Smooth muscle cell of the brain vasculature (primary cell): ENCODE measurements at regions not wholly inside any gene's neighbourhood (a gene's known extent, or its start where the extent isn't known, plus 50 kb on each side); places are given as distances from the start of the nearest gene placed in this dataset.
A peak's percentile ranks its signal among the peaks of the same experiment; 100 is the strongest.

Source experiments
- DNase-seq: peaks from one replicate; pipeline ENCODE4 v3.0.0-alpha.2; 2012; ENCODE audit warnings: low read depth, low spot score

DNA sequence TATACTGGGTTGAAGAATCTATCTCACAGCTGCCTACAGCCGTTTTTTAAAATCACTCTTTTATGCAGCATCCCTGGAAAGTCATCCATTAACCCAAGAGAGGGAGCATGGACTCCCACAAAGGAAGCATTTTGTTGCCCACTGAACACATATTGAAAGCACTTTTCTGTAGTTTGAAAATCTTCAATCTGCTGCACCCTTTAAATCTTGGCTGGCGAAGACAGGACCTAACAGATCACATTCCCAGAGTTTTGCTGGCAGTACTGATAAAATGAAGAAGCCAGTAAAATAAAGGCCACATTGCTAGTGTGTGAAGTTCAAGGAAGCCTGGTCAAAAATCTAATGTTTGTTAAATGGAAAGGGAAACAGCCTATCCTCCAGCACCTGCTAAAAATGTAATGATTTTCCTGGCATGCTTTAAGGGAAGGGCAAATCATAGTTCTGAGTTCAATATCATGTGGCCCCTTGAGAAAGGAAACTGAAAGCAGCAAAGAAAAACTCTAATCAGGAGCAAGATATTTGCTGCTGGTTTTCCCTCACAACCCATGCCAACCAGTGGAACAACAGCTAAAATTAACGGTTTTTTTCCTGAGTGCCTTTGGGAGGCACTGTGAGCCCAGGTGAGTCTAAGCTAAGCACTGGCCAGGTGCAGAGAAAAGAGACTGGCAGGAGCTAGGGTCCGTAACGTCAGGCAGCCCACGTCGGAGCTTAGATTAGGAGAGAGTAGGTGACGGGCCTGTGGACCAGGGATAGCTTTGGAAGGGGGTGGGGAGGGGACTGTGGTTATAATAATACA, 97.9 kb upstream of the PALS2 start:
- no peak for DNase-seq

DNA sequence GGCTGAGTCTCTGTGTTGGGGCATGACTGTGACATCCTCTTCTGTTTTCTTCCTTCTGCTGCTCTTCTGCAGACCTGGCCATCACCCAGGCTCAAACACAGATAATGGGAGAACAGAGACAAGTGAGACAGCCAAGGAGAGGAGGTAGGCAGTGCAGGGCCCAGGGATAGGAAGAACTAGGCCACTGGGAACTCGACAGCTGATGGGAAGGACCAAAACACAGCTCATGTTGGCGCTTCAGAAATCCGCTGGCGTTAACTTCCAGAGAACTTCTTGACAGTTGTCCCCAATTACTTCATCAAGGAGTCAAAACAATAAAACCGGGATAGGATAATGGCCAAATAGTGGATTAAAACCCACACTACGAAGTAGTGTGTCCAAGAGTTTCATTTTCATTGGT, 97.0 kb upstream of the PALS2 start:
- no peak for DNase-seq

DNA sequence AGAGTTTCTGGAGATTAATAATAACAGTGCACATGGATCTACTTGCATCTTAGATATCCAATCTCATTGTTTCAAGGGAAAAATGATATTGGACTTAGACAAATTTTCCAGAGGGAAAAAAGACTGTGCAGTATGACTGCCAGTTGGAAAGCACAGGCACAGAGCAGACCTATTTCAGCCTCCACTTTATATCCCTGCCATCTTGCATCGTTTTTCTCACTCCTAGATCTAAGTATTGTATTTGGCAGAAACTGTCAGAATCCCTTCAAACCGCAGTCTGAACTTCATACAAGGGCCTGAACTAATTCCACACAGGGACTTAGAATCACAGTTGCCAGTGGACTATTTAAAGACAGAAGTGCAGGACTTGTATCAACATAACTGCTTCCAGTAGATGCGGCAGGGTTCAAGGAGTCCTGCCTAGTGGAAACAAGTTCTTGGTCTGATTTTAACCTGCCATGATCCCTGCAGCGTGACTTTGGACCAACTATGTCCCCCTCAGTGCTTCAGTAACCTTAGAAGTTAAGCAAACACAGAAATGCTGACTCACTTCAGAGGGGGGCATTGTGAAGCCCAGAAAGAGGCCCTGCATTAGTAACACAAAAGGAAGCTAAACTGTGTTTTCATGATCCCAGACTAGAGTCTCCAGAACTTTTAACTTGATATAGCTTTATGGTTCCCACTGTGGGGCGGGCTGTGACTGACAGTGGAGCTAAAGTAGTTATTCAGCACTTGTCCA, 95.7 kb upstream of the PALS2 start:
- DNase-seq, result peak; percentile 97

DNA sequence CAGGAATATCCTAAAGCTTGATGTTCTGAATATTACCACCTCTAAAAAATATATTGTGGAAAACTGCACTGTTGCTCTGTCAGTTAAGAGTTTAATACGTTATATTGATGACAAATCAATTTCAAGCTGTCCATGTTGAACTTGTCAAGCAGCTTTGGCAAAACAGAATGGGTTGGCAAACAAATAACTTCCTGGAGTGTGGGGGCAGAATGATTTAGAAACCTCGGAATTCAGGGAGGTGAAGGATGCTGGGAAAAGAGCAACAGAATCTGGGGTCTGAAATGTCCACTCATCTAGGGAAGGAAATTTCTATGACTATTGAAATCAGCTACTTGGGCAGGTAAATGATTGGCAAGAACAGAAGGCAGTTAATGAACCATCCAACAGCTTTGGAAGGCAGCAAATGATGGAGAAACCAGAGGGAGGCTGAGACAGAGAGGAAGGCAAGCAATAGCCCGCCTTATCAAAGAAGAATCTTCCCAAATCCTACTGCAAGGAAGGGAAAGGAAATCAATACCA, 95.1 kb upstream of the PALS2 start:
- DNase-seq, result no peak

DNA sequence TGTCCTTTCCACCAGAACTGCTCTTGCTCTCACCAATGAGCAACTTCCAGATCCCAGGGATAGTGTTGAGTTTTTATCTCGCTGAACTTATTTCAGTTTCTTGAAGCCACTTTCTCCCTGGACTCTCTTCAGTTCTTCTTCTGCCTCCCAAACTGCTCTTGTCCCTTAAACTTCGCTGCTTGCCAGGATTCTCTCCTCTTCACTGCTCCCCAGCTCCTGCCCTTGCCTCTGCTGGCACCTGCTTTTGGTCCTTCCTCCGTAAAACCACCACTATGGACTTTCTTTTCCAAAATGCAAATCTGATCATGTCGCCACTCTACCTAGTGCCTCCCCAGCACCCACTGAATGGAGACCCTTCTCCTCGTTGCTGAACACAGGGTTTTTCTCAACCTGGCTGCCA, 92.8 kb upstream of the PALS2 start:
- DNase-seq, result no peak

DNA sequence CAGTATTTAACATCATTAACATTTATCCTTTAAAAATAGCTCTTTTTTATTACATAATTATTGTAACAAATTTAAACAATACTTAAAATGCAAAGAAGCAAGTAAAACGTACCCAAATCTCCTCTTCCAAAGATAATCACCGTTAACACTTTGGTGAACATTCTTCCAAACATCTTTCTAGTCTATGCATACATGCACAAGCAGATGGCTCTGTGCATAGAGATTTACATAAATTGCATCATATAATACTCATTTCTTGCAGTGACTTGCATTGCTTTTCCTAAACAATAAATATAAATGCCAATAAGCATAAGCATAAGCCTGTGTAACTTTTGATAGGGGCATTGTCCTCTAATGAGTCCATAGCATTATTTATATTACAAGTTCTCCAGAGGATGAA, 89.4 kb upstream of the PALS2 start:
- no peak for DNase-seq

DNA sequence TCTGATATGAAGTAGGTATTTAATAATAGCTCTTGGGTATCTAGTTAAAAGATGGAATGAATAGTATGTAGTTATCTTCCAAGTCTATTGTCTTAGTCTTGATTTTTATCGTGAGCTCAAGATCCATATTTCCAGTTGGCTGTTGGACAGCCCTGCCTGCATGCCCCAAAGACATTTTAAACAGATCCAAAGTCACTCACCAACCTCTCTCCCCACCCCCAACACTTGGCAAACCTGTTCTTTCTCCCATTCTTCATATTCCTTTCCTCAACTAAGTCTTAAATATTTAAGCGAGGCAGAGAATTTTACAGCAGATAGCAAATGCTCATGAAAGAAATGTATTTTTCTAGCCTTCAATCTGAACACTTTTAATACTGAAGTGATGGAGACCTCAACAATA, 80.7 kb upstream of the PALS2 start:
- no peak for DNase-seq

DNA sequence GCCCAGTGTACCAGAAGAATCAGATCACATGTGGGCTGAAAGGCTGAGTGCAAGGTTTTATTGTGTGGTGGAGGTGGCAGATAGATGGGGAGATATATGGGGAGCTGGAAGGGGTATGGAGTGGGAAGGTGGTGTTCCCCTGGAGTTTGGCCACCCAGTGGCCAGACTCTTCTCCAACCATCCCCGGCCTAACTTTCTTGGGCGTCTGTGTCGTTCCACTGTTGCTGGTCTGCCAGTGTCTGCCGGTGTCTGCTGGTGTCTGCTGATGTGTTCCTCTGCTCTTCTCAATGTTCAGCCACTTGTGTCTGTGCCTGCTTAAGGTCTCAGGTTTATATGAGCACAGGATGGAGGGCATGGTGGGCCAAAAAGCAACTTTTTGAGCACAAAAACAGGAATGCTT, 78.4 kb upstream of the PALS2 start:
- no peak for DNase-seq

DNA sequence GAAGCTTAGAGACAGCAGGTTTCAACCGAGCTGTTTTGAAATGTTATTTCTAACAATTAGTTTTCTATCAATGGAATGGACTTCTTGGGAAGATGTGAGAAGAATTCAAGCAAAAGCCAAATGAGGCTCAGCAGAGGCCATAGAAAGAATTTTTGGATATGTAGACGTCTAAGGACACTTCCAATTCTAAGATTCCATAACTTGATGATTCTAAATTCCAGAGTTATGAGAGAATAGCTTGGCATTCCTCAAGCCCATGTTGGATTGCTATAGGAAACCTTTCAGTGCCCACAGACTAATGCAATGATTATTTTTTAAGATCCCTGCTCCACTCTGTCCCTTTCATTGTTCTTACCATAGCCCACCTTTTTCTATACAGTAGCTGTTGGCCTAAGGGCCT, 77.2 kb upstream of the PALS2 start:
- DNase-seq, result no peak

DNA sequence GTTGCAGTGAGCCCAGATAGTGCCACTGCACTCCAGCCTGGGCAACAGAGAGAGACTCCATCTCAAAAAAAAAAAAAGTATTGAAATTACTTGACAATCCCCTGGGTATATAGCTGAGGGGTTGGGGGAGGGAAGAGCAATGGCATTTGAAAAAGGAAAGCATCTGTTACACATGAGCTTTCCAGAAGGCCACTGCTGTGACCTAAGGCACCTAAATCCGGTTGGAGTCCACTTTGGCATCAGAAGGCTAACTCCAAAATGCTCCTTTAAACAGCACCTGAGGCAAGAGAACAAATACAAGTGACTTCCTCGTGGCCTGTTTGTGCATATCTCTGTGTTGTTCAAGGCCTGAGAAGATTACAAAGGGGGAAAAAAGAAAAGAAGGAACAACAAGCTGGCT, 74.8 kb upstream of the PALS2 start:
- no peak for DNase-seq

DNA sequence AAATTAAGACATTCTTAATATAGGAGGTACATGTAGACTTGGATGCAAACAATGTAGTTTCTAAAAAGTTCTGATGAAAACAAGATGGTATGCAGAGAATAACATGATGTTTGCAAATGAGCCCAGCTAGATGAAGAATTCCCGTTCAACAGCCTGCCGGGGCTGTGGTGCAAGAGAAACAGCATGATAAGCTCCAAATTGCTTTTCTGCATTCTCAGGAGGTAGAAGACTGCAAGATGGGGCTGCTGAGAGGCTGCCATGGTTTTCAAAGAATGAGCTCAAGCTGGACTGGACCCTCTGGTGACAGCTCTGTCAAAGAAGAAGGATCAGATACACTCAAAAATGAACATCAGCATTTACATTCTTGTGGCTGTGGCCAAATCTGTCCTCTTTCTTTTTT, 73.4 kb upstream of the PALS2 start:
- DNase-seq, result no peak

DNA sequence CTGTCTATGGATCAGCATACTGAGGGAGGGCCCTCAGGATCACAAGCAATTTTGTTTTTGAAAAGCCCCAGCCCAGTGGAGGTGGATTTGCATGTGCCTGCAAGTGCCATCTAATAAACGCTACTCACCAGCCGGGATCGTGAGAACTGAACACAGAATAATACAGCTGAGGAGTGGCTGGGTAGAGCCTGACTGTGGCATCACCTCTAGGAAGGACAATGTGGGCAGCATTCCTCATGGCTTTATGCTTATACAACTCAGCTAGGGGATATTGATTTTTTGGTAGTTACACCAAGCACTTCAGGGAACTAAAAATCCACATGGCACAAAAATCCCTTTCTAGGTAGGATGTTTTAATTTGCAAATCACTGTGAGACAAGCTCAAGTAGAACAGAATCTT, 72.7 kb upstream of the PALS2 start:
- DNase-seq, result no peak

DNA sequence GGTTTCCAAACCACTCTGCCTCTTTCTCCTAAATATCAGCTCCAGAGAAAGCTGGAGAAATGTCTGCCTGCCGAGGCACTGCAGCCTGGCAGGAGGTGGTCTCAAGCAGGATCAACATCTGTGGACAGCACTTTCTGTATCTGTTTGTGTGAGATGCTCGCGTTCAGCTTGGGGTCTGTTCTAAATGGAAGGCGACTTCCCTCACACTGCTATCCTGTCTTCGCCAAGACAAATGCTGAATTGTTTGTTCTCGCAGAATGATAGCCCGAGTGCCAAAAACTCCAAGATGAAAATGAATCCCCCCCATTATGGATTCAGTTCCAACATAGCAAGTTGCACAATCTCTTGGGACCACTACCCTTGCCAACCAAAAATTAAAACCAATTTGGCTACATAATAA, 72.2 kb upstream of the PALS2 start:
- no peak for DNase-seq

DNA sequence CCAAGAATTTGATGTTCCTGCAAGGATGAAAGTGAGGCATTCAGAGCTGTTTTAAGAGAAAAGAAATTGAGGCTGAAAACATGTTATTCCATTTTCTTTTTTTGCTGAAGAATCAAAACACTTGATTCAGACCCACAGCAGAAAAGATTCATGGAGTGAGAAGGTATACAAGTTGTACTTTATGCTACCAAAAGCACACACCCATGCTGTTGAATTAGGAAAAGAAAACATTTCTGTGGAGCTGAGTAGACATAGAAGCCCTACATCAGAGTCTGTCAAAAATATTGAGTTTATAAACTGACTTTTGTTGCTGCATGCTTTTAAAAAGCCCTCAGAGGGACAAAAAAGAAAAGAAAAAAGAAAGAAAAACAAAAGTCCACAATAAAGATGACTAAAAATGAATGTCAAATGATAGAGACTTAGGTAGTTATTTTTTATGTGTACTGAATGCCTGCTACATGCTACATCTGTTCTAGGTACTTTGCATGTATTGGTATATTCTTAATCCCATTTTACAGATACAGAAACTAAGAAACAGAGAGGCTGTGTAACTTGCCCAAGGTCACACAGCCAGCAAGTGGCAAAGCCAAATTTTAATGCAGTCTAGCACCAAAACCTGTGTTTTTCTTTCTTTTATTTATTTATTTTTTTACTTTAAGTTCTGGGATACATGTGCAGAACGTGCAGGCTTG, 71.7 kb upstream of the PALS2 start:
- DNase-seq, result no peak

DNA sequence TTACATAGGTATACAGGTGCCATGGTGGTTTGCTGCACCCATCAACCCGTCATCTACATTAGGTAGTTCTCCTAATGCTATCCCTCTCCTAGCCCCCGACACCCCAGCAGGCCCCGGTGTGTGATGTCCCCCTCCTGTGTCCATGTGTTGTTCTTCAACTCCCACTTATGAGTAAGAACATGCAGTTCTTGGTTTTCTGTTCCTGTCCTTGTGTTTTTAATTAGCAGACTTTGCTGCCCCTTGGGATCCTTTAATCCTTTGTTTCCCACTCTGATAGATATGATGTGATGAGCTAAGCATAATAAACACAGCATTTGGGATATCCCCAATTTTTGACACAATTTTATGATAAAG, 71.1 kb upstream of the PALS2 start:
- no peak for DNase-seq

DNA sequence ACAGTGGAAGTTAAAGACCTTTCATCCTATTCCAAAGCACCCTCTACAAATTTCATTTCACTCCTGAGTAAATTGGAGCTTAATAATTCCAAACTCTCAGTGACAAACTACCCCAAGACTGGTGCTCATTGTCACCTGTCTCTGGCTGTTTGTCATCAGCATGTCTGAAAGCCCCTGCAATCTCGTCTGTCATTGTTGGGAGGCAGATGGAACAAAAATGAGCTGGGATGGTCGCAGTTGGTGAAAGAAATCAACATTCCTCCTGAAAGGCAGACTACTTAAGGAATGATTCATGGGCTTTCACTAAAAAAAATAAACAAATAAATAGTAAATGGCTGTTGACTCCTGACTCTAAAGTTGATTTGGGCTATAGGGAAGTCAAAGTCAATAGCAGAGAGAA, 69.7 kb upstream of the PALS2 start:
- DNase-seq, result no peak

DNA sequence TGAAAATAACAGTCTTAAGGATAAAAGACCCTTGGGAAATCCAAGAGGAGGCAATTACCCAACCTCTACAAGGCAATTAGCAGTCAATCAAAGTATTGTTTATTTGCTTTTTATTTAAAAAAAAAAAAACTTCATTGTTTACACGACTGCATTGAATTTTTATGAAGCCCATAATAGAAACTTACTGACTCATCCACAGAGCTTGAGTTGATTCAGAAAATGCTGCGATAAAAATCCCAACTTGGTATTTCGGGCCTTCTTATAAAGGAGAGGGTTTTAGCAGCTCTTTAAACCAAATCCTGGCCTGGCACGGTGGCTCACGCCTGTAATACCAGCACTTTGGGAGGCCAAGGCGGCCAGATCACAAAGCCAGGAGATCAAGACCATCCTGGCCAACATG, 69.2 kb upstream of the PALS2 start:
- no peak for DNase-seq

DNA sequence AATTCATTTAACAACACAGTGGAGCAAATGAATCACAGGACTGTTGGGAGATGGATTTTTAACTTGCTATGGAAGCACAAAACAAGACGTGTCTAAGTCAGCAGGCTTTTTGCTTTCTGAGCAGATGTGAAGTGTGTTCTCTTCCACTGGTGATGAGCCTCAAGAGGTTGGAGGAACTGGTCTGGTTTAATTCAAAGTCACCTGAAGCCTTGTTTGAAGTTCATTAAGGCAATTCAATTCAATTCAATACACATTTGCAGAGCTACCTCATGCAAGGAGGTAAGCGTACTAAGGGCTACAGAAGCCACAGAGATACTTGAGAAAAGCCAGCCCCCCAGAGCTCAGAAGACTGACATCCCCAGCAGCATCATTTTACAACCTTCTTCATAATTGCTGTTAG, 68.4 kb upstream of the PALS2 start:
- DNase-seq, result no peak

DNA sequence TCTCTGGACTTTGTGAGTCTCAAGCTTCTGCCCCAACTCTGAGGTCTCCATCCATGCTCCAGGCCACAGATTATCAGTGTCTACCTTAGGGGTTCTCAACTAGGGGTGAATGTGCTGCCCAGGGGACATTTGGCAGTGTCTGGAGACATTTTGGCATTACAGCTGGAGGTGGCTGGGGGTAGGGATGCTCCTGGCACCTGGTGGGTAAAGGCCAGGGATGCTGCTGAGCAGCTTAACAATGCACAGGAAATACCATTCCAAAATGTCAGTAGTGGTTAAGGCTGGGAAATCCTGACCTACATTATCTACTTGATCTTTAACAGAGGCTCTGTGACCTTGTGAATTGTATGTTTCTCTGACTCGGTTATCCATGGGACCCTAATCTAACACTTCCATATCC, 67.3 kb upstream of the PALS2 start:
- no peak for DNase-seq

DNA sequence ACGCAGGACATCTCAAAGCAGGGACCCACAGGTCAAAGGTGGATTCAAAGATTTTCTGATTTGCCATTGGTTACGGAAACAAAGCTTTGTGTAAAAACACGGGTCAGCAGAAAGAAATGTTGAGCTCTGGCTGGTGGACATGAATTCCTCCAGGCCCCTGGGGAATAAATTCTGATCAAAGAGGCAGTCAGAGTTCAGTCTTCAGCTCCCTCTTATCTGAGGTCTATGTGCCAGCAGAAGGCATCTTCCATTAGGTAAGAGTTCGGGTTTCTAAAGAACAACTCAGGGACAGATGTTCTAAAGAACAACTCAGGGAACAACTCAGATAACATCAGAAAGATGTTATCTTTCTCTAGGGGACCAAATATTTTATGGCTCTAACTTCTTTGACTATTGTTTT, 64.9 kb upstream of the PALS2 start:
- DNase-seq, result no peak

DNA sequence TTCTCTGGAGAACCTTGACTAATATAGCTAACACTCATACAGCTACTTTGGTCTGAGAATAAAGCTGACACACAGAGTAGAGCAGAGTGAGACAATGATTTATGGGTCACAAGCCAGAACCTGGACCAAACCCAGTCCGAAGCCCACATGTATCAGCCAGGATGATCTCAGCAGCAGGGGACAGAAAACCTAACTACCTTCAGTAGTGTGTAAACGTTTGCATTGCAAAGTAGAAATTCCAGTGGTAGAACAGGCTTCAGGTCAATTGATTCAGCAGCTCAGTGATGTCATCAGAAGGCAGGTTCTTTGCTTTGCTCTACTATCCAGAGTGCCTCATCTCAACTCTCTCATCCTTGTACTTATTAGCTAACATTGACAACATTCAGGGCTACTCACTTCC, 62.5 kb upstream of the PALS2 start:
- no peak for DNase-seq

DNA sequence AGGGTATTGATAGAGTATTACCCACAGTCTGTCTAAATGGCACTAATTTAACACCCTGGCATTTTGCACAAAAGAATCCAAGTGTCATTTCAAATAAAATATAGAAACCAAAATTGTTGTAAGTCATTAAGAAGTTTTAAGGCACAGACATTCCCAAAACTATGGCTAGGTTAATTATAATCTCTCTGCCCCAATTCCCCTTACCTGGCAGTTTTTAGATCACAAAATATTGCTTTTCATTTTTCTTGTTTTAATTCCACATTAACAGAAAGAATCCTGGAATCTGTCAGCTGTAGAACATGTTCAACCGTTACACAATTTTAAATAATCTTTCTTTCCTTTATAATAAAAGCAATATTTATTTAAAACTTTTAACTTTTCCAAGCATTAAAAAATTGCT, 56.1 kb upstream of the PALS2 start:
- DNase-seq, result no peak
